ENCODE measurements at regions not wholly inside any gene's neighbourhood (a gene's known extent, or its start where the extent isn't known, plus 50 kb on each side); places are given as distances from the start of the nearest gene placed in this dataset.

DNA sequence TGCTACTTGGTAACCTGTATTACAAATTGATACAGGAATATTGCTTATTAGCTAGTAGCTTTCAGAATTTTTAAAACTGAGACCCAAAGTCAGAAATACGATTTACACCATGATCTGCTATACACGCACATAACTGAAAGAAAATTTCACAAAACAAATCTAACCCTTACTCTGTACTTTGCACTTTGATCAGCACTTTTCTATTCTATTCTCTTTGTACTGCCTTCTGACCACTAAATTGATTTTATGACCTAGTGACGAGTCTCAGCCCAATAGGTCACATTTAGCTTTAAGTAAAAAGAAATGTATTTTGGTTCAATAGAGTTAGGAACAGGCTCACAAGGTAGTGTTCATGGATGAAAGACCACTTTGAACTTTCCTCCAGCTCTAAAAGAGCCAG, 252.5 kb downstream of the TBX18 start:
- TF ChIP-seq POLR2AphosphoS5 (IDR thresholded peaks at IDR 0.05; ENCODE audit: low read depth) (no peak), EZH2phosphoT487 (IDR thresholded peaks at IDR 0.05; ENCODE audit: unreplicated experiment) (no peak)
- TF ChIP-seq, protein P1, sequence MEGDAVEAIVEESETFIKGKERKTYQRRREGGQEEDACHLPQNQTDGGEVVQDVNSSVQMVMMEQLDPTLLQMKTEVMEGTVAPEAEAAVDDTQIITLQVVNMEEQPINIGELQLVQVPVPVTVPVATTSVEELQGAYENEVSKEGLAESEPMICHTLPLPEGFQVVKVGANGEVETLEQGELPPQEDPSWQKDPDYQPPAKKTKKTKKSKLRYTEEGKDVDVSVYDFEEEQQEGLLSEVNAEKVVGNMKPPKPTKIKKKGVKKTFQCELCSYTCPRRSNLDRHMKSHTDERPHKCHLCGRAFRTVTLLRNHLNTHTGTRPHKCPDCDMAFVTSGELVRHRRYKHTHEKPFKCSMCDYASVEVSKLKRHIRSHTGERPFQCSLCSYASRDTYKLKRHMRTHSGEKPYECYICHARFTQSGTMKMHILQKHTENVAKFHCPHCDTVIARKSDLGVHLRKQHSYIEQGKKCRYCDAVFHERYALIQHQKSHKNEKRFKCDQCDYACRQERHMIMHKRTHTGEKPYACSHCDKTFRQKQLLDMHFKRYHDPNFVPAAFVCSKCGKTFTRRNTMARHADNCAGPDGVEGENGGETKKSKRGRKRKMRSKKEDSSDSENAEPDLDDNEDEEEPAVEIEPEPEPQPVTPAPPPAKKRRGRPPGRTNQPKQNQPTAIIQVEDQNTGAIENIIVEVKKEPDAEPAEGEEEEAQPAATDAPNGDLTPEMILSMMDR (conservative IDR thresholded peaks at IDR 0.05; ENCODE audit: low read depth in 2 of 2): no peak
